Colonic mucosa (tissue), 4 donors: ENCODE measurements at regions not wholly inside any gene's neighbourhood (a gene's known extent, or its start where the extent isn't known, plus 50 kb on each side); places are given as distances from the start of the nearest gene placed in this dataset.

Experiments used
- DNase-seq: peaks from one replicate; pipeline ENCODE4 v3.0.0-alpha.2; 2020
- H3K27ac ChIP-seq: fragments of 200-600 bp; one replicate; pipeline ENCODE4 v1.8.0; 2021
- H3K27me3 ChIP-seq: fragments of 200-600 bp; one replicate; pipeline ENCODE4 v1.8.0; 2021
- H3K36me3 ChIP-seq: fragments of 200-600 bp; one replicate; pipeline ENCODE4 v1.8.0; 2021
- H3K4me1 ChIP-seq: fragments of 200-600 bp; one replicate; pipeline ENCODE4 v1.8.0; 2021; ENCODE audit warnings: mild to moderate bottlenecking
- H3K4me3 ChIP-seq: fragments of 200-600 bp; one replicate; pipeline ENCODE4 v1.8.0; 2021
- H3K9ac ChIP-seq, 2 donors: one replicate each; pipeline ENCODE4 v1.7.0; 2013; ENCODE audit warnings: control low read depth in 2 of 2, low read depth in 2 of 2, low read length in 2 of 2
- H3K9me3 ChIP-seq: fragments of 200-600 bp; one replicate; pipeline ENCODE4 v1.8.0; 2021
- intact Hi-C: fragments of 100-400 bp; cut with DNase I; formaldehyde crosslinking; loops from one replicate; pipeline ENCODE4 v1.14.1; 2022
- TF ChIP-seq, protein P1 (sequence below): fragments of 200-600 bp; IDR thresholded peaks from one replicate; pipeline ENCODE4 v1.8.0; 2022; ENCODE audit warnings: antibody characterized with exemption, mild to moderate bottlenecking
- donor health status: healthy.
- donor health status: DM: no; HTN: no; CAD: no.
- donor health status: DM: no; HTN: no; CAD: no.

DNA sequence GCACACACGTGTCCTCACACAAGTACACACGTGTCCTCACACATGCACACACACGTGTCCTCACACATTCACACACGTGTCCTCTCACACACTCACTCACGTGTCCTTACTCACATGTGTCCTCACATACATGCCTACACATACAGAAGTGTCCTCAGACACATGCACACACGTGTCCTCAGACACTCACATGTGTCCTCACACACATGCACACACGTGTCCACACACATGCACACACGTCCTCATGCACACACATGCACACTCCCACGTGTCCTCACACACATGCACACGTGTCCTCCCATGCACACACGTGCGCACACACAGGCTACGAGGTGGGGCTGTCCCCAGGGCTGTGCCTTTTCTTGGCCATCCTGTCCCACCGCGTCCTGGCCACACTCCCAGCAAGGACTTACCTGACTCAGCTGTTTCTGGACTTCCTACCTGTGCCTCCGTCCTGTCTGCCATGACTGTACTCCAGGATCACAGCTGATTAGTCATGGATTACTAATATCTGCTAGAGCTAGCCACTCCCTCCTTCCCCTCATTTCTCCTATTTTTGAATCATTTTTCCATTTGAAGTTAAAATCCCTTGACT lies 990.2 kb downstream of the BRD1 start:
- no peak overlapping the region for H3K9ac ChIP-seq
- DNase-seq: no peak
- H3K4me1 ChIP-seq: no peaks in the 10 kb centered on the region
- no peaks in the 10 kb centered on the region for H3K27me3 ChIP-seq
- H3K27ac ChIP-seq: no peak overlapping the region
- H3K36me3 ChIP-seq: no peaks in the 10 kb centered on the region
- H3K4me3 ChIP-seq: no peak overlapping the region
- TF ChIP-seq, protein P1, sequence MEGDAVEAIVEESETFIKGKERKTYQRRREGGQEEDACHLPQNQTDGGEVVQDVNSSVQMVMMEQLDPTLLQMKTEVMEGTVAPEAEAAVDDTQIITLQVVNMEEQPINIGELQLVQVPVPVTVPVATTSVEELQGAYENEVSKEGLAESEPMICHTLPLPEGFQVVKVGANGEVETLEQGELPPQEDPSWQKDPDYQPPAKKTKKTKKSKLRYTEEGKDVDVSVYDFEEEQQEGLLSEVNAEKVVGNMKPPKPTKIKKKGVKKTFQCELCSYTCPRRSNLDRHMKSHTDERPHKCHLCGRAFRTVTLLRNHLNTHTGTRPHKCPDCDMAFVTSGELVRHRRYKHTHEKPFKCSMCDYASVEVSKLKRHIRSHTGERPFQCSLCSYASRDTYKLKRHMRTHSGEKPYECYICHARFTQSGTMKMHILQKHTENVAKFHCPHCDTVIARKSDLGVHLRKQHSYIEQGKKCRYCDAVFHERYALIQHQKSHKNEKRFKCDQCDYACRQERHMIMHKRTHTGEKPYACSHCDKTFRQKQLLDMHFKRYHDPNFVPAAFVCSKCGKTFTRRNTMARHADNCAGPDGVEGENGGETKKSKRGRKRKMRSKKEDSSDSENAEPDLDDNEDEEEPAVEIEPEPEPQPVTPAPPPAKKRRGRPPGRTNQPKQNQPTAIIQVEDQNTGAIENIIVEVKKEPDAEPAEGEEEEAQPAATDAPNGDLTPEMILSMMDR: no peak
- H3K9me3 ChIP-seq: no peaks in the 10 kb centered on the region
- intact Hi-C loops: no loop called here

- no peak for DNase-seq
- no peak overlapping the region for H3K4me3 ChIP-seq
- H3K36me3 ChIP-seq: no peaks in the 10 kb centered on the region
- no peaks in the 10 kb centered on the region for H3K4me1 ChIP-seq
- H3K27me3 ChIP-seq: no peaks in the 10 kb centered on the region
- TF ChIP-seq, protein P1: no peak
- H3K9me3 ChIP-seq: no peaks in the 10 kb centered on the region
- H3K27ac ChIP-seq: no peak overlapping the region
- no peak overlapping the region for H3K9ac ChIP-seq
- intact Hi-C loops: no loop called here
Measured at GRCh38 chr22:48836673-48837340, 990.9 kb downstream of the BRD1 start.

GRCh38 chr22:48835857-48836672 lies 991.6 kb downstream of the BRD1 start:
- Histone ChIP-seq H3K4me3 (no peak overlapping the region), H3K9me3 (no peaks in the 10 kb centered on the region), H3K4me1 (no peaks in the 10 kb centered on the region), H3K9ac (no peak overlapping the region), H3K27me3 (no peaks in the 10 kb centered on the region), H3K36me3 (no peaks in the 10 kb centered on the region), H3K27ac (no peak overlapping the region)
- TF ChIP-seq, protein P1: no peak
- intact Hi-C loops: no loop called here
- no peak for DNase-seq

DNA sequence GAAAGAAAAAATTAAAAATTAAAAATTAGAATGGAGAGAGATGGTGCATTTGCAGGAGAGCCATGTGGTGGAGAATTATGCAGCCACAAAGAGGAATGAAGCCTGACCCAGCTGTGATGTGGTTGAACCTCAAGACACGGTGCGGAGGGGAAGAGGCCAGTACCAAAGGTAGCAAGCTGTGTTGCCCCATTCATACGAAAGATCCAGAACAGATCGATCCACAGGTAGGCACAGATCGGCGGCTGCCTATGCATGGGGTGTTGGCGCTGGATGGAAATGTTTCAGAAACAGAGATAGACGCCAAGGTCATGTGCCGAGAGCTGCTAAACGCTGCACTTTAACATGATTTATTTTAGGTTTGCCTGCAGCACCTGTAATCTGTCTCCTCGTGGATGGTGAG lies 992.3 kb downstream of the BRD1 start:
- Histone ChIP-seq H3K27me3 (no peaks in the 10 kb centered on the region), H3K4me1 (no peaks in the 10 kb centered on the region), H3K9me3 (no peaks in the 10 kb centered on the region), H3K36me3 (no peaks in the 10 kb centered on the region), H3K27ac (no peak overlapping the region), H3K4me3 (no peak overlapping the region), H3K9ac (no peak overlapping the region)
- intact Hi-C loops: no loop called here
- DNase-seq: no peak
- TF ChIP-seq, protein P1: no peak

DNA sequence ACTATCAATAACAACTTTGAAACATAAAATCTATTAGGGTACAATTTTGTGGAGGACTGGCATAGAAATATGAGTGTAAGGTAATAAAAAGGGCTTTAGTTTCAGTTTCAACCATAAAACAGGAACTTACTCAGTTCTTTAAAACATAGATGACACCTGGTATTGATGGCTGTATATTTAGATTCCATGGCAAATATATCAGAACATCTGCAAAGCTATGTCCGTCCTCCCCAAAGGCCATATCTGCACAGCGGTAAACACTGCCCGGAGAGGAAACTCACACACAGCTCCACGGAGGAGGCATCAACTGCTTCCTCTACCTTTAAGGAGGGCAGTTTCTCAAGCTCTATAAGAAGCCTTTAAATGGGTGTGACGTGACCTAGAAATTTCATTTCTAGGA lies 993.3 kb downstream of the BRD1 start:
- no peak for DNase-seq
- no peaks in the 10 kb centered on the region for H3K4me1 ChIP-seq
- H3K9me3 ChIP-seq: no peaks in the 10 kb centered on the region
- no peak overlapping the region for H3K9ac ChIP-seq
- no peaks in the 10 kb centered on the region for H3K27me3 ChIP-seq
- intact Hi-C loops: no loop called here
- H3K4me3 ChIP-seq: no peak overlapping the region
- TF ChIP-seq, protein P1: no peak
- H3K36me3 ChIP-seq: no peaks in the 10 kb centered on the region
- no peak overlapping the region for H3K27ac ChIP-seq
